ENCODE measurements at regions not wholly inside any gene's neighbourhood (a gene's known extent, or its start where the extent isn't known, plus 50 kb on each side); places are given as distances from the start of the nearest gene placed in this dataset.

DNA sequence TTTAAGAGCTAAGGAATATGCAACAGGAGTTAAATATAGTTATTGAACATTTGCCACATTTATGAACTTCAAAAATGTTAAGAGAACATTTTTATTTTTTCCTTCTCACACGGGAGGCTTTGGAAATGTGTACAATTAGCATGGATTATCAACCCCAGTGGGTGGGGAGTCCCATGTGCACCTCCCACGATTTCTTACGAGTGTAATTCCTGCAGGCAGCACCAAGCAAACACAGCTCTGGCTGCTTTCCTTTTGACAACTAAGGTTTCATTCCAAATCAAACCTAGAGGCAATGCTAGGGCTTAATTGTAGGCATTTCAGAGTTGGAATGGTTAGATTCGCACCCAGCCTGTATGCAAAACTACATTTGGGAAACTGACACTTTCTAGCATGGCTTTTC, 460.9 kb downstream of the METTL15 start:
- no peaks in the 10 kb centered on the region for H3K79me2 ChIP-seq (ENCODE audit: insufficient read depth, low read length)
- H3K9ac ChIP-seq (ENCODE audit: low read length): no peak overlapping the region
- ChIA-PET POLR2A (no interaction called here), CTCF (no interaction called here), RAD21 (ENCODE audit: low non-redundant PET in 1 of 2, low total read pairs in 2 of 2, uncharacterized antibody in 2 of 2, unreplicated experiment in 2 of 2) (no interaction called here)
- intact Hi-C loops (cut with micrococcal nuclease): no loop called here
- H3K4me1 ChIP-seq (ENCODE audit: control insufficient read depth in 1 of 2, insufficient read depth in 2 of 2, low read length in 2 of 2): peaks cover 0 to 12% of the 10 kb centered on the region in 2 experiments; a peak in 1 of 4 replicates
- no TSS peak for BruUV-seq (replicated peaks)
- TF ChIP-seq, protein P1, sequence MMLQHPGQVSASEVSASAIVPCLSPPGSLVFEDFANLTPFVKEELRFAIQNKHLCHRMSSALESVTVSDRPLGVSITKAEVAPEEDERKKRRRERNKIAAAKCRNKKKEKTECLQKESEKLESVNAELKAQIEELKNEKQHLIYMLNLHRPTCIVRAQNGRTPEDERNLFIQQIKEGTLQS (IDR thresholded peaks at IDR 0.05): no peak
- TF ChIP-seq EZH2phosphoT487 (IDR thresholded peaks at IDR 0.05; ENCODE audit: borderline replicate concordance): no peak
- TF ChIP-seq, protein P2, sequence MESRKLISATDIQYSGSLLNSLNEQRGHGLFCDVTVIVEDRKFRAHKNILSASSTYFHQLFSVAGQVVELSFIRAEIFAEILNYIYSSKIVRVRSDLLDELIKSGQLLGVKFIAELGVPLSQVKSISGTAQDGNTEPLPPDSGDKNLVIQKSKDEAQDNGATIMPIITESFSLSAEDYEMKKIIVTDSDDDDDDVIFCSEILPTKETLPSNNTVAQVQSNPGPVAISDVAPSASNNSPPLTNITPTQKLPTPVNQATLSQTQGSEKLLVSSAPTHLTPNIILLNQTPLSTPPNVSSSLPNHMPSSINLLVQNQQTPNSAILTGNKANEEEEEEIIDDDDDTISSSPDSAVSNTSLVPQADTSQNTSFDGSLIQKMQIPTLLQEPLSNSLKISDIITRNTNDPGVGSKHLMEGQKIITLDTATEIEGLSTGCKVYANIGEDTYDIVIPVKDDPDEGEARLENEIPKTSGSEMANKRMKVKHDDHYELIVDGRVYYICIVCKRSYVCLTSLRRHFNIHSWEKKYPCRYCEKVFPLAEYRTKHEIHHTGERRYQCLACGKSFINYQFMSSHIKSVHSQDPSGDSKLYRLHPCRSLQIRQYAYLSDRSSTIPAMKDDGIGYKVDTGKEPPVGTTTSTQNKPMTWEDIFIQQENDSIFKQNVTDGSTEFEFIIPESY (IDR thresholded peaks at IDR 0.05; ENCODE audit: extremely low read depth, insufficient replicate concordance, low read length): no peak
- no peak for TF ChIP-seq POLR2AphosphoS5 (IDR thresholded peaks at IDR 0.05; ENCODE audit: low read depth, low read length)
- TF ChIP-seq SP1 (IDR thresholded peaks at IDR 0.05; ENCODE audit: low read depth): no peak
- no peak for TF ChIP-seq JUND (IDR thresholded peaks at IDR 0.05)
- TF ChIP-seq EGR1 (IDR thresholded peaks at IDR 0.05; ENCODE audit: low read depth): no peak
- TF ChIP-seq SRF (IDR thresholded peaks at IDR 0.05; ENCODE audit: low read depth): no peak
- TF ChIP-seq, protein P3, sequence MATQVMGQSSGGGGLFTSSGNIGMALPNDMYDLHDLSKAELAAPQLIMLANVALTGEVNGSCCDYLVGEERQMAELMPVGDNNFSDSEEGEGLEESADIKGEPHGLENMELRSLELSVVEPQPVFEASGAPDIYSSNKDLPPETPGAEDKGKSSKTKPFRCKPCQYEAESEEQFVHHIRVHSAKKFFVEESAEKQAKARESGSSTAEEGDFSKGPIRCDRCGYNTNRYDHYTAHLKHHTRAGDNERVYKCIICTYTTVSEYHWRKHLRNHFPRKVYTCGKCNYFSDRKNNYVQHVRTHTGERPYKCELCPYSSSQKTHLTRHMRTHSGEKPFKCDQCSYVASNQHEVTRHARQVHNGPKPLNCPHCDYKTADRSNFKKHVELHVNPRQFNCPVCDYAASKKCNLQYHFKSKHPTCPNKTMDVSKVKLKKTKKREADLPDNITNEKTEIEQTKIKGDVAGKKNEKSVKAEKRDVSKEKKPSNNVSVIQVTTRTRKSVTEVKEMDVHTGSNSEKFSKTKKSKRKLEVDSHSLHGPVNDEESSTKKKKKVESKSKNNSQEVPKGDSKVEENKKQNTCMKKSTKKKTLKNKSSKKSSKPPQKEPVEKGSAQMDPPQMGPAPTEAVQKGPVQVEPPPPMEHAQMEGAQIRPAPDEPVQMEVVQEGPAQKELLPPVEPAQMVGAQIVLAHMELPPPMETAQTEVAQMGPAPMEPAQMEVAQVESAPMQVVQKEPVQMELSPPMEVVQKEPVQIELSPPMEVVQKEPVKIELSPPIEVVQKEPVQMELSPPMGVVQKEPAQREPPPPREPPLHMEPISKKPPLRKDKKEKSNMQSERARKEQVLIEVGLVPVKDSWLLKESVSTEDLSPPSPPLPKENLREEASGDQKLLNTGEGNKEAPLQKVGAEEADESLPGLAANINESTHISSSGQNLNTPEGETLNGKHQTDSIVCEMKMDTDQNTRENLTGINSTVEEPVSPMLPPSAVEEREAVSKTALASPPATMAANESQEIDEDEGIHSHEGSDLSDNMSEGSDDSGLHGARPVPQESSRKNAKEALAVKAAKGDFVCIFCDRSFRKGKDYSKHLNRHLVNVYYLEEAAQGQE (IDR thresholded peaks at IDR 0.05; ENCODE audit: low read depth): no peak
- no peak for TF ChIP-seq TCF7L2 (IDR thresholded peaks at IDR 0.05; ENCODE audit: borderline replicate concordance, extremely low read depth, insufficient read depth, insufficient read length)
- TF ChIP-seq EZH2 (IDR thresholded peaks at IDR 0.05): no peak
- TF ChIP-seq ZFX (IDR thresholded peaks at IDR 0.05): no peak
- no peak for TF ChIP-seq ELF1 (IDR thresholded peaks at IDR 0.05; ENCODE audit: borderline replicate concordance, low read depth)
- TF ChIP-seq CBX3 (IDR thresholded peaks at IDR 0.05; ENCODE audit: low read depth): no peak
- no peak for TF ChIP-seq ZNF274 (IDR thresholded peaks at IDR 0.05; ENCODE audit: low read depth, low read length)
- TF ChIP-seq CEBPB (IDR thresholded peaks at IDR 0.05; ENCODE audit: low read depth): no peak
- TF ChIP-seq, protein P4, sequence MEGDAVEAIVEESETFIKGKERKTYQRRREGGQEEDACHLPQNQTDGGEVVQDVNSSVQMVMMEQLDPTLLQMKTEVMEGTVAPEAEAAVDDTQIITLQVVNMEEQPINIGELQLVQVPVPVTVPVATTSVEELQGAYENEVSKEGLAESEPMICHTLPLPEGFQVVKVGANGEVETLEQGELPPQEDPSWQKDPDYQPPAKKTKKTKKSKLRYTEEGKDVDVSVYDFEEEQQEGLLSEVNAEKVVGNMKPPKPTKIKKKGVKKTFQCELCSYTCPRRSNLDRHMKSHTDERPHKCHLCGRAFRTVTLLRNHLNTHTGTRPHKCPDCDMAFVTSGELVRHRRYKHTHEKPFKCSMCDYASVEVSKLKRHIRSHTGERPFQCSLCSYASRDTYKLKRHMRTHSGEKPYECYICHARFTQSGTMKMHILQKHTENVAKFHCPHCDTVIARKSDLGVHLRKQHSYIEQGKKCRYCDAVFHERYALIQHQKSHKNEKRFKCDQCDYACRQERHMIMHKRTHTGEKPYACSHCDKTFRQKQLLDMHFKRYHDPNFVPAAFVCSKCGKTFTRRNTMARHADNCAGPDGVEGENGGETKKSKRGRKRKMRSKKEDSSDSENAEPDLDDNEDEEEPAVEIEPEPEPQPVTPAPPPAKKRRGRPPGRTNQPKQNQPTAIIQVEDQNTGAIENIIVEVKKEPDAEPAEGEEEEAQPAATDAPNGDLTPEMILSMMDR (IDR thresholded peaks at IDR 0.05 in 2 of 3, conservative IDR thresholded peaks at IDR 0.05 in 1 of 3; ENCODE audit: borderline replicate concordance in 1 of 3, insufficient read depth in 1 of 3, low read depth in 2 of 3, low read length in 2 of 3): no peak
- TF ChIP-seq, protein P5, sequence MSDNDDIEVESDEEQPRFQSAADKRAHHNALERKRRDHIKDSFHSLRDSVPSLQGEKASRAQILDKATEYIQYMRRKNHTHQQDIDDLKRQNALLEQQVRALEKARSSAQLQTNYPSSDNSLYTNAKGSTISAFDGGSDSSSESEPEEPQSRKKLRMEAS (IDR thresholded peaks at IDR 0.05): no peak
- no peaks in the 10 kb centered on the region for H3K9me3 ChIP-seq (ENCODE audit: control insufficient read depth in 1 of 2, insufficient read depth in 1 of 2, low read depth in 1 of 2, low read length in 2 of 2)
- no peak overlapping the region for H3K4me3 ChIP-seq (replicated peaks in 1 of 2; ENCODE audit: low read depth in 1 of 2, low read length in 2 of 2)
- no peaks in the 10 kb centered on the region for H3K27me3 ChIP-seq (ENCODE audit: insufficient read depth, low read length)
- no peaks in the 10 kb centered on the region for H3K36me3 ChIP-seq (ENCODE audit: control insufficient read depth in 1 of 2, insufficient read depth in 2 of 2, low read length in 2 of 2)
- no peak overlapping the region for H3K4me2 ChIP-seq (ENCODE audit: low read length)
- H4K20me1 ChIP-seq (ENCODE audit: insufficient read depth): no peaks in the 10 kb centered on the region
- no peaks in the 10 kb centered on the region for H3K9me2 ChIP-seq (ENCODE audit: insufficient read depth)
- no peak overlapping the region for H3K27ac ChIP-seq (ENCODE audit: low read depth, low read length)
- DNase-seq (ENCODE audit: low read depth, low spot score) (no peak), ATAC-seq (no peak)
- H2AFZ ChIP-seq (ENCODE audit: low read depth, low read length, poor library complexity, severe bottlenecking): no peak overlapping the region
